Ovary (tissue), 7 donors: ENCODE measurements at regions not wholly inside any gene's neighbourhood (a gene's known extent, or its start where the extent isn't known, plus 50 kb on each side); places are given as distances from the start of the nearest gene placed in this dataset.

Experiments
- DNase-seq, 5 donors: peaks; one replicate each; pipeline ENCODE4 v3.0.0-alpha.2; 2019 to 2020
- H3K27ac ChIP-seq, 2 donors: fragments of 200-600 bp; one replicate each; pipeline versions ENCODE4 v1.5.1 to v1.8.0; 2019 to 2022
- H3K27me3 ChIP-seq: fragments of 200-600 bp; one replicate; pipeline ENCODE4 v1.8.0; 2022
- H3K36me3 ChIP-seq: fragments of 200-600 bp; sonication (generic); one replicate; pipeline ENCODE4 v1.5.1; 2019
- H3K4me1 ChIP-seq: one replicate; pipeline ENCODE4 v1.8.1; 2013; ENCODE audit warnings: mild to moderate bottlenecking, moderate library complexity; ENCODE audit not compliant: insufficient read depth
- H3K4me3 ChIP-seq: fragments of 200-600 bp; sonication (generic); one replicate; pipeline ENCODE4 v1.5.1; 2017
- H3K9me3 ChIP-seq, 2 donors: fragments of 200-600 bp in 1 of 2; sonication (generic) in 1 of 2; one replicate each; pipeline versions ENCODE4 v1.5.1 to v1.8.1; 2013 to 2019; ENCODE audit warnings: mild to moderate bottlenecking in 1 of 2, moderate library complexity in 1 of 2
- CTCF ChIP-seq, 3 donors: fragments of 450-650 bp in 2 of 3; fragments of 200-600 bp in 1 of 3; IDR thresholded peaks; one replicate each; pipeline versions ENCODE4 v1.5.1 to v1.8.0; 2016 to 2022; ENCODE audit warnings: antibody characterized with exemption in 3 of 3, mild to moderate bottlenecking in 1 of 3
- EP300 ChIP-seq: sonication (generic); formaldehyde crosslinking; IDR thresholded peaks from one replicate; pipeline ENCODE4 v1.6.1; 2017; ENCODE audit warnings: antibody characterized with exemption
- POLR2A ChIP-seq: fragments of 450-650 bp; IDR thresholded peaks from one replicate; pipeline ENCODE4 v1.6.1; 2017; ENCODE audit warnings: antibody characterized with exemption, mild to moderate bottlenecking, moderate library complexity
- WGBS, 3 donors: extraction: QIAGEN DNeasy Blood & Tissue Kit in 1 of 3; methylation state at CpG; one replicate each; pipeline versions ENCODE4 v1.1.5 to v1.1.7; 2013 to 2017; 5-methylcytosine and 5-hydroxymethylcytosine counted together
- intact Hi-C, 4 donors: fragments of 100-400 bp; cut with DNase I; formaldehyde crosslinking; loops; one replicate each; pipeline versions ENCODE4 v1.11.0 to v1.15.1; 2022 to 2023
- donor health status: DM: no; HTN: no; CAD: no; lungs with moderate emphysema.
- donor health status: DM: no; HTN: no; CAD: no.
- donor health status: Bipolar disorder and iron deficiency.
- donor health status: DM: no; HTN: no; CAD: no.
- donor health status: DM: yes; HTN: yes; CAD: no.

GRCh38 chr6:167450626-167451025, 125.7 kb downstream of the TTLL2 start:
- H3K27me3 ChIP-seq: no peaks in the 10 kb centered on the region
- no peak for DNase-seq
- intact Hi-C loops: no loop called here
- whole genome bisulfite sequencing, 3 donors: 82 to 85% (median 84%) methylated on average over 6 of the region's 6 CpGs
- no peaks in the 10 kb centered on the region for H3K9me3 ChIP-seq
- no peak overlapping the region for H3K4me3 ChIP-seq
- TF ChIP-seq EP300 (no peak), POLR2A (no peak), CTCF (IDR thresholded peaks at IDR 0.05) (no peak)
- H3K27ac ChIP-seq: no peak overlapping the region
- H3K36me3 ChIP-seq: no peaks in the 10 kb centered on the region
- no peaks in the 10 kb centered on the region for H3K4me1 ChIP-seq

- no peak for DNase-seq
- Histone ChIP-seq H3K4me1 (no peaks in the 10 kb centered on the region), H3K27ac (no peak overlapping the region), H3K27me3 (no peaks in the 10 kb centered on the region), H3K9me3 (no peaks in the 10 kb centered on the region), H3K36me3 (no peaks in the 10 kb centered on the region), H3K4me3 (no peak overlapping the region)
- intact Hi-C loops: no loop called here
- TF ChIP-seq EP300: no peak
- TF ChIP-seq CTCF (IDR thresholded peaks at IDR 0.05): no peak
- no peak for TF ChIP-seq POLR2A
- WGBS, 3 donors: 66 to 84% (median 78%) methylated on average over 8 of the region's 8 CpGs
Observed at GRCh38 chr6:167452338-167453081, 127.6 kb downstream of the TTLL2 start.

- no peaks in the 10 kb centered on the region for H3K4me1 ChIP-seq
- intact Hi-C loops: no loop called here
- no peak for DNase-seq
- H3K27me3 ChIP-seq: no peaks in the 10 kb centered on the region
- no peaks in the 10 kb centered on the region for H3K36me3 ChIP-seq
- TF ChIP-seq CTCF (IDR thresholded peaks at IDR 0.05) (no peak), POLR2A (no peak), EP300 (no peak)
- 92 to 93% (median 93%) methylated on average over 4 of the region's 4 CpGs for WGBS, 3 donors
- no peaks in the 10 kb centered on the region for H3K9me3 ChIP-seq
- H3K4me3 ChIP-seq: no peak overlapping the region
- H3K27ac ChIP-seq: no peak overlapping the region
Observed at GRCh38 chr6:167453082-167453446, 128.2 kb downstream of the TTLL2 start.

GRCh38 chr6:167454003-167454402, 129.1 kb downstream of the TTLL2 start:
- no peak for TF ChIP-seq POLR2A
- no peak for TF ChIP-seq EP300
- TF ChIP-seq CTCF (IDR thresholded peaks at IDR 0.05): no peak
- Histone ChIP-seq H3K4me1 (no peaks in the 10 kb centered on the region), H3K36me3 (no peaks in the 10 kb centered on the region), H3K4me3 (no peak overlapping the region), H3K27me3 (no peaks in the 10 kb centered on the region), H3K9me3 (no peaks in the 10 kb centered on the region), H3K27ac (no peak overlapping the region)
- intact Hi-C loops: no loop called here
- no peak for DNase-seq
